ENCODE measurements at regions not wholly inside any gene's neighbourhood (a gene's known extent, or its start where the extent isn't known, plus 50 kb on each side); places are given as distances from the start of the nearest gene placed in this dataset.

DNA sequence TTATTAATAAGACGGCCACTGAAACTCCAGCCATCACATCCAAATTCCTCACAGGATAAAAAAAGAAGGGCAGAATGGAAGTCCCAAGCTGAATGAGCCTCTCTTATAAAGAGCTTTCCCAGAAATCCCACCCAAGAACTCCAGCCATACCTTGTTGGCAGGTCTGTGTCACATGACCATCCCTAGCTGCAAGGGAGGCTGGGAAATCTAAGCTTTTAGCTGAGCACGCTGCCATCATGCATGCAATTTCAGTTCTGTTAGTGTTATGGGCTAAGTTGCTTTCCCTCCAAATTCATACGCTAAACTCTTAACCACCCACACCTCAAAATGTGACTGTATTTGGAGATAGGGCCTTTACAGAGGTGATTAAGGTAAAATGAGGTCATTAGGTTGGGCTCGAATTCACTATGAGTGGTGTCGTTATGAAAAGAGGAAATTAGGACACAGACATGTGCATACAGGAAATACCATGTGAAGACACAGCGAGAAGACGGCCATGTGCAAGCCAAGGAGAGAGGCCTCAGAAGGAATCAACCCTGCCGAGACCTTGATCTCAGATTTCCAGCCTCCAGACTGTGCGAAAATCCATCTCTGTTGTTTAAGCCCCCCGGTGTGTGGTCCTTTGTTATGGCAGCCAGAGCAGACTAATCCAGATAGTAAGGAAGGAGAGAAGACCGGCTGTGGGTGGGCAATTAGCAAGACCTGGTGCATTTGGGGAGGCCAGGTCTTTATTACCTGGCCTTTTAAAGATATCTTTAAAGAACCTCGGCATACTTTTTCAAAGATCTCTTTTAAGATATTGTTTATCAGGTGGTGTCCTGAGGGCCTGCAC lies 317.6 kb downstream of the BCOR start:
- Histone ChIP-seq H3K9me3 (peaks cover 0 to 12% of the 10 kb centered on the region in 2 donors), H3K4me3 (no peak overlapping the region), H3K27ac (no peak overlapping the region), H3K27me3 (peaks cover 0 to 58% of the 10 kb centered on the region in 2 donors), H3K4me1 (no peaks in the 10 kb centered on the region), H3K36me3 (no peaks in the 10 kb centered on the region)
- TF ChIP-seq POLR2AphosphoS5 (IDR thresholded peaks at IDR 0.05) (no peak), POLR2A (IDR thresholded peaks at IDR 0.05) (no peak), CTCF (IDR thresholded peaks at IDR 0.05) (no peak)
- intact Hi-C loops (cut with DNase I; ENCODE audit: low total_unique reads) = no loop called here
- DNase-seq (ENCODE audit: low spot score in 2 of 2) = no peak

- intact Hi-C loops (cut with DNase I; ENCODE audit: low total_unique reads) = no loop called here
- TF ChIP-seq CTCF (IDR thresholded peaks at IDR 0.05) (no peak), POLR2AphosphoS5 (IDR thresholded peaks at IDR 0.05) (no peak), POLR2A (IDR thresholded peaks at IDR 0.05) (no peak)
- Histone ChIP-seq H3K27ac (no peak overlapping the region), H3K4me1 (no peaks in the 10 kb centered on the region), H3K36me3 (no peaks in the 10 kb centered on the region), H3K27me3 (peaks cover 0 to 61% of the 10 kb centered on the region in 2 donors), H3K9me3 (peaks cover 0 to 15% of the 10 kb centered on the region in 2 donors), H3K4me3 (no peak overlapping the region)
- DNase-seq (ENCODE audit: low spot score in 2 of 2) = no peak
These were observed 315.5 kb downstream of the BCOR start for GRCh38 chrX:39782276-39782675.

DNA sequence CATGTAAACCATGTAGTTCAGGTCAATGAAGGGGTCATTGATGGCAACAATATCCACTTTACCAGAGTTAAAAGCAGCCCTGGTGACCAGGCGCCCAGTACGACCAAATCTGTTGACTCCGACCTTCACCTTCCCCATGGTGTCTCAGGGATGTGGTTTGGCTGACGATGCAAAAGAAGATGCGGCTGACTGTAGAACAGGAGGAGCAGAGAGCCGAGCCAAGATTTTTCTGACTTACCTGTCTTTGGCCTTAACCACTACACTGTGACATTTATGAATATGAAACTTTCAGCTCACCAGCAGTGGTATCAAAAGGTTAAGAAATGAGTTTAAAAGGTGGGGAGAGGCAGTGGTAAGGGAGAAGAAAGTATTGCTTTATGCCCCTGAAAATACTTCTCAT lies 309.8 kb downstream of the BCOR start:
- no peak for TF ChIP-seq POLR2A (IDR thresholded peaks at IDR 0.05)
- no peak for TF ChIP-seq POLR2AphosphoS5 (IDR thresholded peaks at IDR 0.05)
- TF ChIP-seq CTCF (IDR thresholded peaks at IDR 0.05) = no peak
- H3K4me1 ChIP-seq = no peaks in the 10 kb centered on the region
- H3K36me3 ChIP-seq = no peaks in the 10 kb centered on the region
- H3K9me3 ChIP-seq = peaks cover 0 to 6% of the 10 kb centered on the region in 2 donors
- intact Hi-C loops (cut with DNase I; ENCODE audit: low total_unique reads) = no loop called here
- no peak overlapping the region for H3K27ac ChIP-seq
- H3K4me3 ChIP-seq = no peak overlapping the region
- peaks cover 0 to 52% of the 10 kb centered on the region in 2 donors for H3K27me3 ChIP-seq
- DNase-seq (ENCODE audit: low spot score in 2 of 2) = no peak

GRCh38 chrX:39788521-39788920 lies 309.2 kb downstream of the BCOR start:
- peaks cover 0 to 6% of the 10 kb centered on the region in 2 donors for H3K9me3 ChIP-seq
- no peak overlapping the region for H3K27ac ChIP-seq
- no peak for DNase-seq (ENCODE audit: low spot score in 2 of 2)
- no peaks in the 10 kb centered on the region for H3K36me3 ChIP-seq
- no peaks in the 10 kb centered on the region for H3K4me1 ChIP-seq
- H3K4me3 ChIP-seq = no peak overlapping the region
- intact Hi-C loops (cut with DNase I; ENCODE audit: low total_unique reads) = no loop called here
- H3K27me3 ChIP-seq = peaks cover 0 to 54% of the 10 kb centered on the region in 2 donors
- no peak for TF ChIP-seq POLR2A (IDR thresholded peaks at IDR 0.05)
- TF ChIP-seq POLR2AphosphoS5 (IDR thresholded peaks at IDR 0.05) = no peak
- no peak for TF ChIP-seq CTCF (IDR thresholded peaks at IDR 0.05)

DNA sequence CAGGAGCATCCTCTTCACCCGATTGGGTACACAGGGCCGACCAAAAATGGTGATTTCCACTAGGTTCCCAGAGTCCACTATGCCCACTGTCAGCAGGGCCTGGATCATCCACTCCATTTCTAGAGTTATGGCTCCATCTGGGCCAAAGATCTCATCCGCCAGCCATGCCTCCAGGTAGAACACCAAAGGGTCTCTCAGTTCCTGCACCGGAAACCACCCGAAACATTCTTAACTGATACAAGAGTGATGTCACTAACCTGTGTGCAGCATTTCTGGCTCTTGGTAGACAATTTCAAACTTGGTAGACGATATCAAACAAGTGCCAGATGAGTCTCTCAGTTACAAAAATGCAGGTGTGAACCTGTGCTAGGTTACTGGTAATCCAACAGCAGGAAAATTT lies 306.1 kb downstream of the BCOR start:
- no peaks in the 10 kb centered on the region for H3K36me3 ChIP-seq
- H3K4me1 ChIP-seq = no peaks in the 10 kb centered on the region
- peaks cover 0 to 7% of the 10 kb centered on the region in 2 donors for H3K9me3 ChIP-seq
- no peak for DNase-seq (ENCODE audit: low spot score in 2 of 2)
- intact Hi-C loops (cut with DNase I; ENCODE audit: low total_unique reads) = no loop called here
- TF ChIP-seq POLR2AphosphoS5 (IDR thresholded peaks at IDR 0.05) = no peak
- no peak for TF ChIP-seq CTCF (IDR thresholded peaks at IDR 0.05)
- TF ChIP-seq POLR2A (IDR thresholded peaks at IDR 0.05) = no peak
- peaks cover 0 to 37% of the 10 kb centered on the region in 2 donors for H3K27me3 ChIP-seq
- no peak overlapping the region for H3K4me3 ChIP-seq
- H3K27ac ChIP-seq = no peak overlapping the region
